ENCODE measurements at regions not wholly inside any gene's neighbourhood (a gene's known extent, or its start where the extent isn't known, plus 50 kb on each side); places are given as distances from the start of the nearest gene placed in this dataset.
"Not testable (repeated sequence)": the region's sequence is repeated elsewhere in the genome, so short reads cannot be mapped to it uniquely, and the experiment has no call there.

GRCh38 chr9:115880221-115880885 is 273.2 kb upstream of the PAPPA start:
- no peak for DNase-seq (ENCODE audit: low read depth)

DNA sequence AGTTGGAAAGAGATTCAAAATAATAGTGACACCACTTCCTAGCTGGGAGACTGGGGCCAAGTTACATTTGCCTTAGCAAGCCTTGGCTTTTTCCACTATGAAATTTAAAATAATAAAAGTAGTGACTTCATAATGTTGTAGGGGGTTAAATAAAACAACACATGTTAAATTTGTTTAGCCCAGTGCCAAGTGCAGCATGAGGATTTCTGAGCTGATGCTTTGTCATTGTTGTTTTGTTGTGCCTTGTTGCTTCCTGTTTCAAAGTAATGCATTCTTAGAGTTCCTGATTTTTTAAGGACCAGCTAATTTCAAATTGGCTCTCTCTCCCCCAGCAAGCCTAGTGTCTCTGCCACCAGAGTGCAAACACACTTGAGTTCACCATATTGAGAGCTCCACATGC is 270.7 kb upstream of the PAPPA start:
- no peak for DNase-seq (ENCODE audit: low read depth)

- DNase-seq (ENCODE audit: low read depth), result peak; percentile 27
These were observed 269.9 kb upstream of the PAPPA start for GRCh38 chr9:115883467-115884329.

DNA sequence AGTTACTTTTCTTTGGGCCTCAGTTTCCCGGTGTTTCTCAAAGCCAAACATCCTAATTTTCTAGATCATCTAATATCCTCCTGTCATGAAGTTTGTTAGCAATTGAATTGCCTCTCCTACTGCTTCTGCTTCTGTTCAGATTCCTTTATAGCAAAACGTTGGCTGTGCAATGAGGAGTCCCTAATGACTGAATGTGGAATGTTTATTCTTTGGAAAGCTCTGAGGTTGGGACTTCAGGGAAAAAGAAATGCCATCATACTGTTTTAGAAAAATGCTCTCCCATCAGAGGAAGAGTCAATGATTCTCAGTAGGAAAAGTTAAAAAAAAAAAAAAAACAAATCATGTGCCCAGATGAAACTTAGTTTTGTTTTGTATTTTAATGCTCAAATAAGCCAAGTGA is 268.7 kb upstream of the PAPPA start:
- DNase-seq (ENCODE audit: low read depth), result no peak

GRCh38 chr9:115888131-115888530 is 265.5 kb upstream of the PAPPA start:
- DNase-seq (ENCODE audit: low read depth), result no peak

GRCh38 chr9:115891929-115892328 is 261.7 kb upstream of the PAPPA start:
- DNase-seq (ENCODE audit: low read depth), result peak; percentile 23

DNA sequence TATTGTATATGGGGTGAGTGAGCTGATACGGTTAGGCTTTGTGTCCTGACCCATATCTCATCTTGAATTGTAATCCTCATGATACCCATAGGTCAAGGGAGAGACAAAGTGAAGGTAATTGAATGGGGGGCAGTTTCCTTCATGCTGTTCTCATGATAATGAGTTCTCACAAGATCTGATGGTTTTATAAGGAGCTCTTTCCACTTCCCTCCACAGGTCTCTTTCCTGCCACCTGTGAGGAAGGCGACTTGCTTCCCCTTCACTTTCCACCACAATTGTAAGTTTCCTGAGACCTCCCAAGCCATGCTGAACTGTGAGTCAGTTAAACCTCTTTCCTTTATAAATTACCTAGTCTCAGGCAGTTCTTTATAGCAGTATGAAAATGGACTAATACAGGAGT is 255.1 kb upstream of the PAPPA start:
- not testable (repeated sequence) for DNase-seq (ENCODE audit: low read depth)

DNA sequence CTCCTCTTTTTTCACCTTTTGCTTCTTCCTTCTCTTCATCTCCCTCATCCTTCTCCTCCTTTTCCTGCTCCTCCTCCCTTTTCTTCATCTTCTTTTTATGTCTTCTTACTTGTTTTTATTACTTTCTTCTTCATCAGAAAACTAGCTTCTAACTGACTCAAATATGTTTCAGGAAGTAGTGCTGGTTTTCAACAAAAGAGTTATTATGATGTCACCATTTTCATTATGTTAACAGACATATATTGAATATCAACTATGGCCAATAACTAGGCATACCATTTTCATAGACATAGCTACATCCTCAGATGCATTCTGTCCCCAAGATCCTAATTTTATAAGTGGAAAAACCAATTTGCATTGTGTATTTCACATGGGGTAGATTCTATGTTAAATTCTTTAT is 252.9 kb upstream of the PAPPA start:
- DNase-seq (ENCODE audit: low read depth), result no peak

DNA sequence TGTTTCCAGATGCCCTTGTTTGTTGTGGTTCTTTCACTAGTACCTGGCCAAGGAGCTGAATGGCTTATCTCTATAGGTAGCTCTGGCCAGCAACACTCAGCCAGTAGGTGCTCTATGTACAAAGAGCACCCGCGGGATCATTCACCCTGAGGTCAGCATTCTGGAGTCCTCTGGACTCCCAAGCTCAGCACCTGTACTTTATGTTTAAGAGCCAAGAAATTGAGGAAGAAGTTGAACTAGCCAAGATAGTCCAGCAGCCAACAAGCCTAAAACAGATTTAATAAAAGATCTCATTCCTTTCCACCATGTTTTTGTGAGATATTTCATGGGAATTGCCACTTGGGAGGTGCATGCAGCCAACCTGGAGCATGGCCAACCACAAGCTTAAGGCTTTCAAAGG is 242.6 kb upstream of the PAPPA start:
- DNase-seq (ENCODE audit: low read depth), result no peak

GRCh38 chr9:115912086-115912485 is 241.5 kb upstream of the PAPPA start:
- DNase-seq (ENCODE audit: low read depth), result no peak

DNA sequence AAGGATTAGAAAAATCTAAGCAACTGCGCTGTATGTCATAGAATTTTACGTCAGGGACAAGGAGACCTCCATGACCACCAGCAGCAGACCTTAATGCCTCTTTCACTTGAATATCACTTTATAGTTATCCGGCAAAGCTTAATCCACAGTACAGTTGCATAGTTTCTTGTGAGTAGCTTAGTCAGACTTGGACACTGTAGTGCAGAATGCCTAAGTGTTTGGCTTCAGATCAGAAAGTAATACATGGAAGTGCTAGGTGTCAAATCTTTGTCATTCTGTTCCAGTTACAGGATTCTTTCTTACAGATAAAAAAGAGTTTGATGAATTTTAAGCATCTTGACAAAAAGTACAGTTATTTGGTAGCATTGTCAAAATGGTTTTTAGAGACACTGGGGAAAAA is 239.9 kb upstream of the PAPPA start:
- no peak for DNase-seq (ENCODE audit: low read depth)

- DNase-seq (ENCODE audit: low read depth), result no peak
These were observed 239.3 kb upstream of the PAPPA start for GRCh38 chr9:115914291-115914690.

DNA sequence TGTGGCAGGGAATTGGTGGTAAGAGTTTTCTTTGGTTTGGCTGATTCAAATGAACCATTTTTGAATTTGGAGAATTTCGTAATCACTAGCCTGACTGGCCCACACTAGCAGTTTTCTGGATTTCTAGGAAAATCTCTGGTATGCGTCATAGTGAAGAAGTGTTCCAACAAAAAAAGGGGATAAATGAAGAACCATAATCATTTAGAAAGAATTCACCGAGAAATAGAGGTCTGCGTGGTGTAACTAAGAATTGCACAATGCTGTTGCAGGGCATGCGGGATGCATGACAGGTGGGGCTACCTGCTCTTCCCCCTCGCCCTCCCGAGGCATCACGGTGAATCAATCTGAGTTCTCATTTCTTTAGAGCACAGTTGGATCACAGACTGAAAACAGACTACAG is 232.3 kb upstream of the PAPPA start:
- no peak for DNase-seq (ENCODE audit: low read depth)

DNA sequence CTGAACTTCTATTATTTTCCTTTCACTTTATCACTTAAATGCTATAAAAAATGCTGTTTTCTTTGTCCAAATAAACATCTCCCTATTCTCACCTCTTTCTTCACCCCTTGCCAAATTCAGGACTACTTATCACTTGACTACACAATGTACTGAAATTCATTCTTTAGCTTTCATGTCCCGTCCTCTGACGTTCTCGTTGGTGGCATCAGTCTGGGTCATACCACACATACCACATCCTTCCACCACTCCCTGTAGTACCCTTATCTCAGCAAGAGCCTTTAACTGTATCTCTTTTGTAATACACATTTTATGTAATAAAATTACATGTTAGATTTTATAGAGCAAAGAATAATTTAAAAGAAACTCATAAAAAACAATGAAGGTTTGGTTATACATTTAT is 231.1 kb upstream of the PAPPA start:
- no peak for DNase-seq (ENCODE audit: low read depth)

- DNase-seq (ENCODE audit: low read depth), result no peak
These were observed 230.2 kb upstream of the PAPPA start for GRCh38 chr9:115923410-115923809.

- DNase-seq (ENCODE audit: low read depth), result peak; percentile 61
These were observed 229.5 kb upstream of the PAPPA start for GRCh38 chr9:115923903-115924668.

- DNase-seq (ENCODE audit: low read depth), result no peak
These were observed 229.0 kb upstream of the PAPPA start for GRCh38 chr9:115924669-115924987.

DNA sequence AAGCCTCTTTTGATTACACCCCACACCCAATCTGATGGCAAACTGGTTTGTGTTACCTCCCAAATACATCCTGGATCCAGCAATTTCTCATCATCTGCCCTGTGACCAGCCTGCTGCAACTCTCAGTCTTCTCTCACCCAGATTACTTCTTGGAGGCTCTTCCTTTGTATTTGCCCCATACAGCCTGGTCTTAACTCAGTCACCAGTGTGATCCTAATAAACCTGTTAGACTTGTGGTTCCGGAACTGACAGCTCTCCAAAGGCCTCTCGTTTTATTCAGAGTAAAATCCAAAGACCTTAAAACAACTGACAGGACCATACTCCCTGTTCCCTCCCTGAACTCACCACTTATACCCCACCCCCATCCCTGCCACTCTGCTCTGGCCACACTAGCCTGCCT is 228.2 kb upstream of the PAPPA start:
- no peak for DNase-seq (ENCODE audit: low read depth)

- DNase-seq (ENCODE audit: low read depth), result no peak
These were observed 223.1 kb upstream of the PAPPA start for GRCh38 chr9:115930472-115930871.

DNA sequence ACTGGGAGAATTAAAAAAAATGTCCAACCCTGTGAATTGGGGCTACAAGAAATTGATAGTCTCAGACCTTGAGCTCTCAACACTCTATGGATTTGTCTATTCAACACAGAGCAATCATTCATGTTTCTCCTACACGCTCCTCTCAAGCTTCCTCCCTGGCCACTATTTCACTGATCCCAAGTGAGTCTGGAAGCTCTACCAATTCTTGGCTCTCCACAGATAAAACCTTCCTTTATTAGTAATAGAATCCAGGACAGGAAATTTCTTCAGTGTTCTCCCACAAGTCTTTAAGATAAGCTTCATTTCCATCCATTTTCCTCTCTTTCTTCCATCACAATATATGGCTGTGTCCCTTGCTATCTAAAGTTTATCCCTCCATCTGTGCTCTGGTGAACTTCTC is 215.1 kb upstream of the PAPPA start:
- DNase-seq (ENCODE audit: low read depth), result no peak

GRCh38 chr9:115939065-115939765 is 214.4 kb upstream of the PAPPA start:
- peak; percentile 81 for DNase-seq (ENCODE audit: low read depth)

GRCh38 chr9:115941561-115942315 is 211.9 kb upstream of the PAPPA start:
- DNase-seq (ENCODE audit: low read depth), result no peak

All from HS-27A (cell line).